KMS-11 (cell line): ENCODE measurements at regions not wholly inside any gene's neighbourhood (a gene's known extent, or its start where the extent isn't known, plus 50 kb on each side); places are given as distances from the start of the nearest gene placed in this dataset.

ENCODE experiments used
- H2AFZ ChIP-seq: fragments of 200-600 bp; sonication (generic); 2 replicates; pipeline ENCODE4 v1.6.1; 2016; ENCODE audit warnings: antibody characterized with exemption, mixed run types, low read depth
- H3K27ac ChIP-seq: fragments of 200-600 bp; sonication (generic); 2 replicates; pipeline ENCODE4 v1.6.1; 2016; ENCODE audit warnings: mild to moderate bottlenecking, mixed run types
- H3K27me3 ChIP-seq: fragments of 200-600 bp; sonication (generic); 2 replicates; pipeline ENCODE4 v1.6.1; 2017; ENCODE audit warnings: mild to moderate bottlenecking, low read depth, mixed run types, moderate library complexity; ENCODE audit not compliant: insufficient read depth
- H3K36me3 ChIP-seq: fragments of 200-600 bp; sonication (generic); 2 replicates; pipeline ENCODE4 v1.6.1; 2017; ENCODE audit warnings: mild to moderate bottlenecking, mixed run types; ENCODE audit not compliant: insufficient read depth
- H3K4me1 ChIP-seq: fragments of 200-600 bp; sonication (generic); 2 replicates; pipeline ENCODE4 v1.6.1; 2016; ENCODE audit warnings: mild to moderate bottlenecking, low read depth, mixed run types; ENCODE audit not compliant: poor library complexity, severe bottlenecking
- H3K4me2 ChIP-seq: fragments of 200-600 bp; sonication (generic); 2 replicates; pipeline ENCODE4 v1.7.0; 2016; ENCODE audit warnings: mild to moderate bottlenecking, mixed run types
- H3K4me3 ChIP-seq: fragments of 200-600 bp; sonication (generic); IDR thresholded peaks from 2 replicates; pipeline ENCODE4 v1.6.1; 2017; ENCODE audit warnings: low read depth, low read length, mixed read lengths; ENCODE audit not compliant: insufficient read depth
- H3K79me2 ChIP-seq: fragments of 200-600 bp; sonication (generic); 2 replicates; pipeline ENCODE4 v1.6.1; 2016; ENCODE audit warnings: low read depth, mixed run types; ENCODE audit not compliant: insufficient read depth
- H3K9ac ChIP-seq: fragments of 200-600 bp; sonication (generic); 2 replicates; pipeline ENCODE4 v1.6.1; 2016; ENCODE audit warnings: mild to moderate bottlenecking, mixed run types
- H4K20me1 ChIP-seq: fragments of 200-600 bp; sonication (generic); 2 replicates; pipeline ENCODE4 v1.6.1; 2016; ENCODE audit warnings: mild to moderate bottlenecking, mixed run types; ENCODE audit not compliant: insufficient read depth
- TF ChIP-seq, protein P1 (sequence below): fragments of 200-600 bp; sonication (generic); conservative IDR thresholded peaks from 2 replicates; pipeline ENCODE4 v1.6.1; 2017; ENCODE audit warnings: low read depth, mild to moderate bottlenecking, antibody characterized with exemption, low read length, moderate library complexity, mixed read lengths

DNA sequence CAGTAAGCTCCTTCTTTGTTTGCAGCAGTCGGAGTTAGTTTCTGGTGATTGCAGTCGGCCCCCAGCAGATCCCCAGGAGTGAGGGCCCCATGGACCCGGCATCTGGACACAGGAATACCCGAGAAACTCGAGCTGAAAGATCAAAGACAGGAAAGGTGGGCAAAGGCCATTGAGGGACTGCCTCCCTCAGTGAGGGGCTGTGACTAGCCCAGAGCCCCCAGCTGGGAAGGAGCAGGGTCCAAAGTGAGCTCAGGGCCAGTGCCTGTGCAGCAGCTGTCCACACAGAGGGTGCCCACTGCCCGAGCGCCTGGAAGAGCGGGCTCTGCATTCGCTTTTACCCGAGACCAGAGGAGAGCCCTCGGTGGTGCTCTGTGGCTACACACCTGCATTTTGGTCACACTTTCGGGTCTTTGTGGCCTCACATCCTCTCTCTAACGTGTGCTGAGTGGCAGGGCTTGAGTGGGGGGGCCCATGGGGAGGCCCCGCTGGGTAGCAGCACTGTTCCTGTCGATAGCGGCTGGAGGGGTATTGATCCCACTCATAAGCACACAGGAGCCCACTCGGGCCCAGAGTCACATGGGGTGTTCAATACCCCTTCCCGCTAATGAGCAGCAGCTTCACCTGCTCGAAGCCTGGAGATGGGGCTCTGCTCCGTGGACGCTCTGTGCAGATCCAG is 532.9 kb downstream of the TBC1D22A start:
- H3K4me3 ChIP-seq: no peak overlapping the region
- H2AFZ ChIP-seq: no peak overlapping the region
- no peak overlapping the region for H3K9ac ChIP-seq
- H3K79me2 ChIP-seq: no peaks in the 10 kb centered on the region
- no peaks in the 10 kb centered on the region for H4K20me1 ChIP-seq
- no peak overlapping the region for H3K4me2 ChIP-seq
- H3K36me3 ChIP-seq: no peaks in the 10 kb centered on the region
- no peaks in the 10 kb centered on the region for H3K4me1 ChIP-seq
- TF ChIP-seq, protein P1, sequence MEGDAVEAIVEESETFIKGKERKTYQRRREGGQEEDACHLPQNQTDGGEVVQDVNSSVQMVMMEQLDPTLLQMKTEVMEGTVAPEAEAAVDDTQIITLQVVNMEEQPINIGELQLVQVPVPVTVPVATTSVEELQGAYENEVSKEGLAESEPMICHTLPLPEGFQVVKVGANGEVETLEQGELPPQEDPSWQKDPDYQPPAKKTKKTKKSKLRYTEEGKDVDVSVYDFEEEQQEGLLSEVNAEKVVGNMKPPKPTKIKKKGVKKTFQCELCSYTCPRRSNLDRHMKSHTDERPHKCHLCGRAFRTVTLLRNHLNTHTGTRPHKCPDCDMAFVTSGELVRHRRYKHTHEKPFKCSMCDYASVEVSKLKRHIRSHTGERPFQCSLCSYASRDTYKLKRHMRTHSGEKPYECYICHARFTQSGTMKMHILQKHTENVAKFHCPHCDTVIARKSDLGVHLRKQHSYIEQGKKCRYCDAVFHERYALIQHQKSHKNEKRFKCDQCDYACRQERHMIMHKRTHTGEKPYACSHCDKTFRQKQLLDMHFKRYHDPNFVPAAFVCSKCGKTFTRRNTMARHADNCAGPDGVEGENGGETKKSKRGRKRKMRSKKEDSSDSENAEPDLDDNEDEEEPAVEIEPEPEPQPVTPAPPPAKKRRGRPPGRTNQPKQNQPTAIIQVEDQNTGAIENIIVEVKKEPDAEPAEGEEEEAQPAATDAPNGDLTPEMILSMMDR: no peak
- H3K27me3 ChIP-seq: no peaks in the 10 kb centered on the region; the same call in 1 of the 2 replicates
- H3K27ac ChIP-seq: no peak overlapping the region

DNA sequence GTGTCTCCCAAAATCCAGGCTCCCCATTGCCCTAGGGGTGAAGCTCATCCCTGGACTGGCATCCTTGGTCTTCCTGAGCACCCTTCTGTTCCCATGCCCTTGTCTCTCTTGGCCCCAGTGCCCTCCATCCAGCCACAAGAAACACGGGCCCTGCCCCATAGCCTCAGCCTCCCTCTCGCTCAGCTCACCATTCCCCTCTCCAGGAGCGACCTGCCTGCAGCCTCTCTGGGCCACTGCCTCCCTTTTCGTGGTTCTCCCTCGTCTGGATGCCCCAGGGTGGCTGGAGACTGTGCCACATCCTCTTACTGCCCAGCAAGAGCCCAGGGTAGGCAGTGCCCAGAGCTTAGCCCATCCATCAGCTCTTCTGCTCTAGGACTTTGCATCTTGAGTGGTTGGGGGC is 532.1 kb downstream of the TBC1D22A start:
- Histone ChIP-seq H4K20me1 (no peaks in the 10 kb centered on the region), H3K36me3 (no peaks in the 10 kb centered on the region), H3K79me2 (no peaks in the 10 kb centered on the region), H3K27me3 (no peaks in the 10 kb centered on the region; the same call in 1 of the 2 replicates), H2AFZ (no peak overlapping the region), H3K9ac (no peak overlapping the region), H3K4me2 (no peak overlapping the region), H3K4me3 (no peak overlapping the region), H3K27ac (no peak overlapping the region), H3K4me1 (no peaks in the 10 kb centered on the region)
- TF ChIP-seq, protein P1: no peak

DNA sequence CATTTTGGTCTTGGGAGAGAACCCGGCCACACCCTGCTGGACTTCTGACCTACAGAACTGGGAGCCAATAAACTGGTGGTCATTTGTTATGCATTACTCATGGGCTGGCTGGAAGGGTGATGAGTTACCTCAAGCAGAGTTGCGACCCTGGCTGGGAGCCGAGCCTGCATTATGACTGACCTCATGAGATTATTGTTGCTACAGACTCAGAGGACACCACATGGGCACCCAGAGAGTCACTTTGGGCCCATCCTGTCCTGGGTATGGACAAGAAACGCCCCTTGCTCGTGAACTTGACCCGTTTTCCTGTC is 531.7 kb downstream of the TBC1D22A start:
- TF ChIP-seq, protein P1: no peak
- no peaks in the 10 kb centered on the region for H3K79me2 ChIP-seq
- H3K27me3 ChIP-seq: no peaks in the 10 kb centered on the region; the same call in 1 of the 2 replicates
- H3K9ac ChIP-seq: no peak overlapping the region
- no peaks in the 10 kb centered on the region for H3K4me1 ChIP-seq
- no peak overlapping the region for H3K27ac ChIP-seq
- no peak overlapping the region for H3K4me3 ChIP-seq
- no peaks in the 10 kb centered on the region for H4K20me1 ChIP-seq
- H2AFZ ChIP-seq: no peak overlapping the region
- H3K36me3 ChIP-seq: no peaks in the 10 kb centered on the region
- H3K4me2 ChIP-seq: no peak overlapping the region

DNA sequence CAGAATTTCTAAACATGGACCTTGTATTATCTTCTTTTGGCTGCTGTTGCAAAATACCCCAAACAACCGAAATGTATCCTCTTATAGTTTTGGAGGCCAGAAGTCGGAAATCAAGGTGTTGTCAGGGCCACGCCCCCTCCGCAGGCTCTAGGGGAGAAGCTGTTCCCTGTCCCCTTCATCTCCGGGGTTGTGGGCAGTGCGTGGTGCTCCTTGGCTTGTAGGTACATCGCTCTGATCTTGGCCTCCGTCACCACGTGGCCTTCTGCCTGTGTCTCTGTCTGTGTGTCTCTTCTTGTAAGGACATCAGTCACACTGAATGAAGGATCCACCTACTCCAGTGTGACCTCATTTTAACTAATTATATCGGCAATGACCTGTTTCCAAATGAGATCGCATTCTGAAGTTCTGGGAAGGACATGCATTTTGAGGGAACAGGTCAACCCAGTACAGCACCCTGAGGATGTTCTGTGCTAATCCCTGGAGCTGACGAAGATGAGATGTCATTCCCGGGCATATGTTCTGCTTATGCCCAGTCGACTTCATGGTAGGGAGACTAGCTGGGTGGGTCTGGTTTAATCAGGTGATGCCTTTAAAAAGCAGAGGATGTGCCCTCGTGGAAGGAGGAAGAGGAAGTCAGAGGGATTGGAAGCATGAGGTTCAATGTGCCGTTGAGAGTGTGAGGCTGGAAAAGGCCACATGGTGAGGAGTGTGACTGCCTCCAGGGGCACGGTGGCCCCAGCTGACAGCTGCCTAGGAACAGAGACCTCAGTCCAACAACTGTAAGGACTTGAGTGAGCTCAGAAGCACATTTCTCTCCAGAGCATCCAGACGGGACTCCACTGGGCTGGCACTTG is 531.1 kb downstream of the TBC1D22A start:
- H3K4me2 ChIP-seq: no peak overlapping the region
- no peak overlapping the region for H3K27ac ChIP-seq

More for the DNA sequence above, 531.1 kb downstream of the TBC1D22A start:
- Histone ChIP-seq H2AFZ (no peak overlapping the region), H3K4me1 (no peaks in the 10 kb centered on the region), H3K9ac (no peak overlapping the region), H3K36me3 (no peaks in the 10 kb centered on the region), H3K79me2 (no peaks in the 10 kb centered on the region), H3K27me3 (no peaks in the 10 kb centered on the region; the same call in 1 of the 2 replicates), H4K20me1 (no peaks in the 10 kb centered on the region), H3K4me3 (no peak overlapping the region)
- TF ChIP-seq, protein P1: no peak
